ENCODE measurements at regions not wholly inside any gene's neighbourhood (a gene's known extent, or its start where the extent isn't known, plus 50 kb on each side); places are given as distances from the start of the nearest gene placed in this dataset.
A peak's percentile ranks its signal among the peaks of the same experiment; 100 is the strongest.
"Not testable (repeated sequence)": the region's sequence is repeated elsewhere in the genome, so short reads cannot be mapped to it uniquely, and the experiment has no call there.

- Histone ChIP-seq H3K4me3 (no peak overlapping the region), H3K9me3 (replicated peaks in 1 of 11) (peaks cover 0 to 6% (median 0%) of the 10 kb centered on the region in 11 experiments; a peak in 1 of 22 replicates), H3K4me1 (no peaks in the 10 kb centered on the region), H3K27ac (no peak overlapping the region), H3K9ac (no peak overlapping the region), H3K4me2 (no peak overlapping the region), H4K20me1 (no peaks in the 10 kb centered on the region), H3K36me3 (no peaks in the 10 kb centered on the region), H3K27me3 (no peaks in the 10 kb centered on the region)
- TF ChIP-seq Cebpa-rat (IDR thresholded peaks at IDR 0.05), result no peak
Measured at GRCh38 chr2:145538661-145539350, 1018.9 kb upstream of the ZEB2 start.

- no peak for TF ChIP-seq Cebpa-rat (IDR thresholded peaks at IDR 0.05)
- Histone ChIP-seq H4K20me1 (no peaks in the 10 kb centered on the region), H3K4me2 (no peak overlapping the region), H3K36me3 (no peaks in the 10 kb centered on the region), H3K4me1 (no peaks in the 10 kb centered on the region), H3K27me3 (no peaks in the 10 kb centered on the region), H3K9me3 (replicated peaks in 1 of 11) (no peaks in the 10 kb centered on the region), H3K9ac (no peak overlapping the region), H3K4me3 (no peak overlapping the region), H3K27ac (no peak overlapping the region)
Measured at GRCh38 chr2:145530653-145531052, 1010.7 kb upstream of the ZEB2 start.

- no peaks in the 10 kb centered on the region for H4K20me1 ChIP-seq
- H3K4me3 ChIP-seq, result no peak overlapping the region
- no peaks in the 10 kb centered on the region for H3K36me3 ChIP-seq
- no peak overlapping the region for H3K9ac ChIP-seq
- H3K27ac ChIP-seq, result no peak overlapping the region
- no peaks in the 10 kb centered on the region for H3K4me1 ChIP-seq
- peaks cover 0 to 13% (median 8%) of the 10 kb centered on the region in 11 experiments; a peak in 11 of 22 replicates for H3K9me3 ChIP-seq (replicated peaks in 1 of 11)
- H3K27me3 ChIP-seq, result no peaks in the 10 kb centered on the region
- TF ChIP-seq Cebpa-rat (IDR thresholded peaks at IDR 0.05), result no peak
- no peak overlapping the region for H3K4me2 ChIP-seq
Measured at GRCh38 chr2:145524836-145525235, 1004.9 kb upstream of the ZEB2 start.

GRCh38 chr2:145524303-145524702 lies 1004.4 kb upstream of the ZEB2 start:
- no peaks in the 10 kb centered on the region for H3K36me3 ChIP-seq
- no peak overlapping the region for H3K4me3 ChIP-seq
- H3K9ac ChIP-seq, result no peak overlapping the region

GRCh38 chr2:145519254-145519653 lies 999.3 kb upstream of the ZEB2 start:
- H3K36me3 ChIP-seq, H3K4me2 ChIP-seq: not testable (repeated sequence)
- H3K9me3 ChIP-seq (replicated peaks in 1 of 11), result peaks cover 4 to 19% (median 14%) of the 10 kb centered on the region in 11 experiments; a peak in 16 of 22 replicates

More at GRCh38 chr2:145524303-145524702, 1004.4 kb upstream of the ZEB2 start:
- Histone ChIP-seq H3K4me2 (no peak overlapping the region), H4K20me1 (no peaks in the 10 kb centered on the region), H3K4me1 (no peaks in the 10 kb centered on the region), H3K9me3 (replicated peaks in 1 of 11) (peaks cover 1 to 16% (median 9%) of the 10 kb centered on the region in 11 experiments; a peak in 16 of 22 replicates), H3K27ac (no peak overlapping the region), H3K27me3 (no peaks in the 10 kb centered on the region)
- TF ChIP-seq Cebpa-rat (IDR thresholded peaks at IDR 0.05), result no peak

GRCh38 chr2:145511946-145512345 lies 992.0 kb upstream of the ZEB2 start:
- H4K20me1 ChIP-seq, result no peaks in the 10 kb centered on the region
- no peaks in the 10 kb centered on the region for H3K27me3 ChIP-seq
- 0 out of 22 replicates have a peak, but pooled peaks cover 0 to 4% (median 0%) of the 10 kb centered on the region in 11 experiments for H3K9me3 ChIP-seq (replicated peaks in 1 of 11)
- H3K4me1 ChIP-seq, result no peaks in the 10 kb centered on the region
- H3K4me3 ChIP-seq, result no peak overlapping the region
- H3K4me2 ChIP-seq, result no peak overlapping the region
- no peaks in the 10 kb centered on the region for H3K36me3 ChIP-seq
- H3K27ac ChIP-seq, result no peak overlapping the region
- no peak for TF ChIP-seq Cebpa-rat (IDR thresholded peaks at IDR 0.05)
- H3K9ac ChIP-seq, result no peak overlapping the region

More at GRCh38 chr2:145519254-145519653, 999.3 kb upstream of the ZEB2 start:
- H3K4me3 ChIP-seq, H3K27me3 ChIP-seq, H3K4me1 ChIP-seq, H3K9ac ChIP-seq, H3K27ac ChIP-seq, H4K20me1 ChIP-seq: not testable (repeated sequence)

- no peaks in the 10 kb centered on the region for H4K20me1 ChIP-seq
- TF ChIP-seq Cebpa-rat (IDR thresholded peaks at IDR 0.05), result no peak
- no peaks in the 10 kb centered on the region for H3K36me3 ChIP-seq
- no peaks in the 10 kb centered on the region for H3K9me3 ChIP-seq (replicated peaks in 1 of 11)
- no peak overlapping the region for H3K4me3 ChIP-seq
- no peak overlapping the region for H3K4me2 ChIP-seq
- no peaks in the 10 kb centered on the region for H3K4me1 ChIP-seq
- H3K27me3 ChIP-seq, result no peaks in the 10 kb centered on the region
- H3K27ac ChIP-seq, result no peak overlapping the region
- no peak overlapping the region for H3K9ac ChIP-seq
Measured at GRCh38 chr2:145503511-145503910, 983.6 kb upstream of the ZEB2 start.

- Histone ChIP-seq H3K27ac (no peak overlapping the region), H3K9me3 (replicated peaks in 1 of 11) (no peaks in the 10 kb centered on the region; a peak in 1 of 22 replicates), H4K20me1 (no peaks in the 10 kb centered on the region), H3K4me3 (no peak overlapping the region), H3K9ac (no peak overlapping the region), H3K4me1 (0 out of 20 replicates have a peak, but pooled peaks cover 0 to 4% (median 0%) of the 10 kb centered on the region in 10 experiments), H3K27me3 (no peaks in the 10 kb centered on the region), H3K4me2 (no peak overlapping the region), H3K36me3 (no peaks in the 10 kb centered on the region)
- TF ChIP-seq Cebpa-rat (IDR thresholded peaks at IDR 0.05), result no peak
Measured at GRCh38 chr2:145501920-145502319, 982.0 kb upstream of the ZEB2 start.

GRCh38 chr2:145495590-145495989 lies 975.7 kb upstream of the ZEB2 start:
- Histone ChIP-seq H3K27me3 (no peaks in the 10 kb centered on the region), H3K36me3 (no peaks in the 10 kb centered on the region), H4K20me1 (no peaks in the 10 kb centered on the region), H3K27ac (no peak overlapping the region), H3K9me3 (replicated peaks in 1 of 11) (peaks cover 15 to 24% (median 22%) of the 10 kb centered on the region in 11 experiments), H3K9ac (no peak overlapping the region), H3K4me2 (no peak overlapping the region), H3K4me1 (0 out of 20 replicates have a peak, but pooled peaks cover 0 to 4% (median 0%) of the 10 kb centered on the region in 10 experiments), H3K4me3 (no peak overlapping the region)
- no peak for TF ChIP-seq Cebpa-rat (IDR thresholded peaks at IDR 0.05)

- Histone ChIP-seq H3K27ac (no peak overlapping the region), H3K9ac (no peak overlapping the region), H3K4me1 (0 out of 20 replicates have a peak, but pooled peaks cover 0 to 4% (median 0%) of the 10 kb centered on the region in 10 experiments), H3K9me3 (replicated peaks in 1 of 11) (peaks cover 15 to 24% (median 22%) of the 10 kb centered on the region in 11 experiments), H3K4me2 (no peak overlapping the region), H4K20me1 (no peaks in the 10 kb centered on the region), H3K4me3 (no peak overlapping the region), H3K36me3 (no peaks in the 10 kb centered on the region), H3K27me3 (no peaks in the 10 kb centered on the region)
- TF ChIP-seq Cebpa-rat (IDR thresholded peaks at IDR 0.05), result peak in 2 of 11 experiments; percentile 23 to 41; a peak in 1 of 22 replicates
Measured at GRCh38 chr2:145494441-145494840, 974.5 kb upstream of the ZEB2 start.
